ENCODE measurements at regions not wholly inside any gene's neighbourhood (a gene's known extent, or its start where the extent isn't known, plus 50 kb on each side); places are given as distances from the start of the nearest gene placed in this dataset.

GRCh38 chr2:5385596-5385995, 306.6 kb upstream of the SOX11 start:
- DNase-seq (ENCODE audit: low read depth in 6 of 9, low spot score in 9 of 9): no peak
- no peaks in the 10 kb centered on the region for H3K36me3 ChIP-seq (ENCODE audit: control insufficient read depth in 2 of 2, insufficient read depth in 2 of 2, low read length in 1 of 2)
- H3K9me3 ChIP-seq (ENCODE audit: control insufficient read depth in 2 of 2, insufficient read depth in 1 of 2, low read length in 1 of 2): no peaks in the 10 kb centered on the region
- no peaks in the 10 kb centered on the region for H3K27me3 ChIP-seq (ENCODE audit: control insufficient read depth in 2 of 2, insufficient read depth in 1 of 2, low read length in 1 of 2)
- WGBS: 95% methylated on average over 3 of the region's 3 CpGs
- H3K4me1 ChIP-seq (ENCODE audit: control insufficient read depth in 2 of 2, insufficient read depth in 2 of 2, low read length in 2 of 2): no peaks in the 10 kb centered on the region
- no peak overlapping the region for H3K4me3 ChIP-seq (ENCODE audit: low read length in 2 of 2)
- H3K27ac ChIP-seq (ENCODE audit: low read depth in 1 of 2, low read length in 1 of 2): no peak overlapping the region

DNA sequence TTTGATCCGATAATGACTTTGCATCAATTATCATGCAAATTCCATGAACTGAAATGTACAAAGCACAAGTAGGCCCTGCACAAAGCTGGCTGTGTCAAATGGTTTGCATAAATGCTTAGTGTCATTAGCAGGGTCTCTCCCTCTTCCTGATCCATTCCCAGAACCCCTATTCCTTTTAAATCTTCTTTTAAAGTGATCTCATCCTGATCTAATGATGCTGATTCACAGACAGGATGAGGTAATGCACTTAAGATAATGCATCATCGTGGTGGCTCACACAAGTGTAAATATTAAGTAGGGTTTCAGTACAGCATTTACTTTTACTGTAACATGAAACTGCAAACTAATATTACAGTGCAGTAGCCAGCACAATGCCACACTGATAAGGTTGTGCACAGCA, 304.8 kb upstream of the SOX11 start:
- Histone ChIP-seq H3K27ac (ENCODE audit: low read depth in 1 of 2, low read length in 1 of 2) (no peak overlapping the region), H3K4me1 (ENCODE audit: control insufficient read depth in 2 of 2, insufficient read depth in 2 of 2, low read length in 2 of 2) (no peaks in the 10 kb centered on the region), H3K9me3 (ENCODE audit: control insufficient read depth in 2 of 2, insufficient read depth in 1 of 2, low read length in 1 of 2) (no peaks in the 10 kb centered on the region), H3K36me3 (ENCODE audit: control insufficient read depth in 2 of 2, insufficient read depth in 2 of 2, low read length in 1 of 2) (no peaks in the 10 kb centered on the region), H3K27me3 (ENCODE audit: control insufficient read depth in 2 of 2, insufficient read depth in 1 of 2, low read length in 1 of 2) (no peaks in the 10 kb centered on the region), H3K4me3 (ENCODE audit: low read length in 2 of 2) (no peak overlapping the region)
- 82% methylated on average over 2 of the region's 2 CpGs for WGBS
- DNase-seq (ENCODE audit: low read depth in 6 of 9, low spot score in 9 of 9): no peak

GRCh38 chr2:5389740-5390139, 302.4 kb upstream of the SOX11 start:
- H3K27ac ChIP-seq (ENCODE audit: low read depth in 1 of 2, low read length in 1 of 2): no peak overlapping the region
- no peak for DNase-seq (ENCODE audit: low read depth in 6 of 9, low spot score in 9 of 9)
- H3K4me1 ChIP-seq (ENCODE audit: control insufficient read depth in 2 of 2, insufficient read depth in 2 of 2, low read length in 2 of 2): no peaks in the 10 kb centered on the region
- whole genome bisulfite sequencing: 72% methylated on average over 5 of the region's 5 CpGs
- H3K9me3 ChIP-seq (ENCODE audit: control insufficient read depth in 2 of 2, insufficient read depth in 1 of 2, low read length in 1 of 2): no peaks in the 10 kb centered on the region
- H3K27me3 ChIP-seq (ENCODE audit: control insufficient read depth in 2 of 2, insufficient read depth in 1 of 2, low read length in 1 of 2): no peaks in the 10 kb centered on the region
- H3K36me3 ChIP-seq (ENCODE audit: control insufficient read depth in 2 of 2, insufficient read depth in 2 of 2, low read length in 1 of 2): no peaks in the 10 kb centered on the region
- H3K4me3 ChIP-seq (ENCODE audit: low read length in 2 of 2): no peak overlapping the region

DNA sequence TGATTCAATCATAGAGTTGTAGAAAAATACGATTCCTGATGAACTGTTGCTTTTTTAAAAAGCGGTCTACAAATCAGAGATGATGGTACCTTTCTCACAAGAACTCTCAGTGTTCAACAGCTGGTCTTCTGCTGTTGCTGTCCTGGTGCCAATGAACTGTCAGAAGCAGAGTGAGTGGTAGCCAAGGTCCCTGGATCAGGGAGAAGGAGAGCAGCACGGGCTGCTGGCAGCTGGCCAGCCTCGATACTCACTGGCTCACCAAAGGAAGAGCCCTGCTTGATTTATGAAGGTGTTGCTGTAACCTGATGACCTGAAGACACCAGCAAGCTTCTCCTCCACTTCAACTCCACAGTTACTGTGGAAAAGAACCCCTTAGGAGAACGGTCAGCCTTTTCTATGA, 300.8 kb upstream of the SOX11 start:
- Histone ChIP-seq H3K27ac (ENCODE audit: low read depth in 1 of 2, low read length in 1 of 2) (no peak overlapping the region), H3K36me3 (ENCODE audit: control insufficient read depth in 2 of 2, insufficient read depth in 2 of 2, low read length in 1 of 2) (no peaks in the 10 kb centered on the region), H3K27me3 (ENCODE audit: control insufficient read depth in 2 of 2, insufficient read depth in 1 of 2, low read length in 1 of 2) (no peaks in the 10 kb centered on the region), H3K4me3 (ENCODE audit: low read length in 2 of 2) (no peak overlapping the region), H3K9me3 (ENCODE audit: control insufficient read depth in 2 of 2, insufficient read depth in 1 of 2, low read length in 1 of 2) (no peaks in the 10 kb centered on the region), H3K4me1 (ENCODE audit: control insufficient read depth in 2 of 2, insufficient read depth in 2 of 2, low read length in 2 of 2) (no peaks in the 10 kb centered on the region)
- WGBS: 62% methylated on average over 5 of the region's 5 CpGs
- DNase-seq (ENCODE audit: low read depth in 6 of 9, low spot score in 9 of 9): no peak

DNA sequence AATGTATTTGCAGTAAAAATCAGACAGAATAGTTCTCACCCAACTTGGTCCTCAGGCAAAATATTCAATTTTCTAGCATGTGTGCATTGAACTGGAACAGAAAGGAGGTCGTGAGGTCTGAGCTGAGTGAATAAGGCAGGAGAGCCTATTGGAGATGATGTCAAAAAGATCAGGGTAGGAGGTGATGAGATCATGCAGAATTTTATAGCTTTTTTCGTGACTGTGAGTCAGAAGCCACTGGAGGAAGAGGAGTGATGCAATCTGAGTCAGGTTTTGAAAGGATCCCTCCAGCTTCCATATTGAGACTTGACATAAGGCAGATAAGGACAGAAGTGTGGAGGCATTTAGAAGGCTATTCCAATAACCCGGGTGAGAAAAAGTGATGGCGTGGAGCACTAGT, 299.5 kb upstream of the SOX11 start:
- H3K9me3 ChIP-seq (ENCODE audit: control insufficient read depth in 2 of 2, insufficient read depth in 1 of 2, low read length in 1 of 2): no peaks in the 10 kb centered on the region
- no peaks in the 10 kb centered on the region for H3K4me1 ChIP-seq (ENCODE audit: control insufficient read depth in 2 of 2, insufficient read depth in 2 of 2, low read length in 2 of 2)
- H3K27me3 ChIP-seq (ENCODE audit: control insufficient read depth in 2 of 2, insufficient read depth in 1 of 2, low read length in 1 of 2): no peaks in the 10 kb centered on the region
- DNase-seq (ENCODE audit: low read depth in 6 of 9, low spot score in 9 of 9): no peak
- H3K27ac ChIP-seq (ENCODE audit: low read depth in 1 of 2, low read length in 1 of 2): no peak overlapping the region
- no peak overlapping the region for H3K4me3 ChIP-seq (ENCODE audit: low read length in 2 of 2)
- H3K36me3 ChIP-seq (ENCODE audit: control insufficient read depth in 2 of 2, insufficient read depth in 2 of 2, low read length in 1 of 2): no peaks in the 10 kb centered on the region
- 82% methylated on average over 4 of the region's 4 CpGs for WGBS

DNA sequence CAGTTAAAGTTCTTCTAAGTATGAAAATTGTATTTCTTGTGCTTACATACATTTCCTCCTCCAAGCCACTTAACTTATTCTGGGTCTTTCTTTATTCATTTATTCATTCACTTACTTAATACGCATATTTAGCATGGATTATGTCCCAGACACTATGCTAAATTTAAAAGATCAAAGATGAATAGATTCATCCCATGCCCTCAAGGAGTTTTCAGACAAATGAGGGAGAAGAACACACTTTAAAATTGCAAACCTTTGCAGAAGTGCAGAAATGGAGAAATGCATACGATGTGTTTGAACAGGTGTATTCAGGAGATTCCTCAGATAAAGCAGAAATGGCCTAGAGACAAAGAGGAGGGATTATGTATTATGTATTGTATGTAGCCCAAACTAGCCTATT, 298.7 kb upstream of the SOX11 start:
- Histone ChIP-seq H3K4me1 (ENCODE audit: control insufficient read depth in 2 of 2, insufficient read depth in 2 of 2, low read length in 2 of 2) (no peaks in the 10 kb centered on the region), H3K27ac (ENCODE audit: low read depth in 1 of 2, low read length in 1 of 2) (no peak overlapping the region), H3K9me3 (ENCODE audit: control insufficient read depth in 2 of 2, insufficient read depth in 1 of 2, low read length in 1 of 2) (no peaks in the 10 kb centered on the region), H3K36me3 (ENCODE audit: control insufficient read depth in 2 of 2, insufficient read depth in 2 of 2, low read length in 1 of 2) (no peaks in the 10 kb centered on the region), H3K4me3 (ENCODE audit: low read length in 2 of 2) (no peak overlapping the region), H3K27me3 (ENCODE audit: control insufficient read depth in 2 of 2, insufficient read depth in 1 of 2, low read length in 1 of 2) (no peaks in the 10 kb centered on the region)
- 92% methylated on average over 2 of the region's 2 CpGs for WGBS
- no peak for DNase-seq (ENCODE audit: low read depth in 6 of 9, low spot score in 9 of 9)

DNA sequence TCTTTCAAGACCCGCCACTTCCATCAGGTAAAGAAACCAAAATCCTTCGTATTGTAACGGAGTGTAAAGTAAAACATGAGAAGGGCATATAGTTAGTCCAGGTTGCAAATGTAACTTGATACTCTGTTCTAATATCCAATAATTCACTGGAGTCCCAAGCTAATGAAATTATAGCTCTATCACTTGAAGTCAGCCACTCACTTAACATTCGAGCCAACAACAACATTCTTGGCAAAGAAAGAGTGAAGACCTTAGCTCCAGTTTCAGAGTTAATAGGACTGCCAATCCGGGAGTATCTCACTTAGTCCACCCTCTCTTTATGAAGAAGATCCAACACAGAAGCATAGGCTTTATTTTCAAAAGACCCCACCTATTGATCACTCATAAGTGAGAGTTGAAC, 298.0 kb upstream of the SOX11 start:
- no peak for DNase-seq (ENCODE audit: low read depth in 6 of 9, low spot score in 9 of 9)
- no peaks in the 10 kb centered on the region for H3K36me3 ChIP-seq (ENCODE audit: control insufficient read depth in 2 of 2, insufficient read depth in 2 of 2, low read length in 1 of 2)
- H3K9me3 ChIP-seq (ENCODE audit: control insufficient read depth in 2 of 2, insufficient read depth in 1 of 2, low read length in 1 of 2): no peaks in the 10 kb centered on the region
- WGBS: 90% methylated on average over 5 of the region's 5 CpGs
- no peak overlapping the region for H3K27ac ChIP-seq (ENCODE audit: low read depth in 1 of 2, low read length in 1 of 2)
- H3K4me1 ChIP-seq (ENCODE audit: control insufficient read depth in 2 of 2, insufficient read depth in 2 of 2, low read length in 2 of 2): no peaks in the 10 kb centered on the region
- H3K4me3 ChIP-seq (ENCODE audit: low read length in 2 of 2): no peak overlapping the region
- no peaks in the 10 kb centered on the region for H3K27me3 ChIP-seq (ENCODE audit: control insufficient read depth in 2 of 2, insufficient read depth in 1 of 2, low read length in 1 of 2)

DNA sequence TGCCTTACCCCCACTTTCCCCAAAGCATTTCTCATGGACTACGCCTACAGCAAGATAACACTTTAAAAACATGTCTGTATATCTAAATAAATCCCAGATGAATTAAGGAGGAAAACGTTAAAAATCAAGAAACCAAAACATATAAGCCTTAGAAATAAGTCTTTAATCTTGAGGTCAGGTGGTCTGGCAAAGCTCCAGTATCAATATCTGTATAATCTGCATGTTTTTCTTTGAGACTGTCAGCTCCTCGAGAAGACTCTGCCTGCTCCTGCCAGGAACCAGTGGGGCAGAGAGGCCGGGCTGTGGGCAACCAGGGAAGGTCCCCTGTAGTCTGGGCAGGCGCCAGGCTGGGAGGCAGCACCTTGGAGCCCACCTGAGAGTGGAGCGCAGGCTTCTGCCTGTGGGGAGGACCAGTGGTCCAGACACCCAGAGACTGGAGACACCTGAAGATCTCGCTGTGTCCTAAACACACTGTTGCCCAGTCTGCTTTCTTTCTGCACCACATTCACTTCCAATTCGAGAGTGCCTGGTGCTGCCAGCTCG, 291.0 kb upstream of the SOX11 start:
- Histone ChIP-seq H3K9me3 (ENCODE audit: control insufficient read depth in 2 of 2, insufficient read depth in 1 of 2, low read length in 1 of 2) (no peaks in the 10 kb centered on the region), H3K36me3 (ENCODE audit: control insufficient read depth in 2 of 2, insufficient read depth in 2 of 2, low read length in 1 of 2) (no peaks in the 10 kb centered on the region), H3K4me3 (ENCODE audit: low read length in 2 of 2) (no peak overlapping the region), H3K27me3 (ENCODE audit: control insufficient read depth in 2 of 2, insufficient read depth in 1 of 2, low read length in 1 of 2) (no peaks in the 10 kb centered on the region), H3K27ac (ENCODE audit: low read depth in 1 of 2, low read length in 1 of 2) (no peak overlapping the region), H3K4me1 (ENCODE audit: control insufficient read depth in 2 of 2, insufficient read depth in 2 of 2, low read length in 2 of 2) (no peaks in the 10 kb centered on the region)
- 90% methylated on average over 9 of the region's 9 CpGs for WGBS
- DNase-seq (ENCODE audit: low read depth in 6 of 9, low spot score in 9 of 9): no peak

DNA sequence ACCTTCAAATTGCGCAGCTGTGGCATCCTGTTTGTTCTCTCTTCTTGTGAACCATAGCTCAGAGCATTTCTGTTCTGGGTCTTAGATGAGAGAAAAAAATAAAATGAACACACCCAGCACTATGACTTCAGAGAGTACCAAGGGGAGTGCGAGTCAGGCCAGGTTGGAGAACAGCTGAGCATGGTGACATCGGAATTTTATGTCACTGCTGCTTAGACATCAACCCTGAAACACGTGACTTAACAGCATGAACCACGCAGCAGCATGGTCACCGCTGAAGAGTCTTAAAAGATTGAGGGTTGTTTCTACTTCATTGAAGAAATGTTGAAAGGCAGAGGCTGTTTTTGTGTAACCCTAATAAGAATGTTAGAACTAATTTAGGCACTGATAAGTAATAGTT, 288.8 kb upstream of the SOX11 start:
- H3K4me3 ChIP-seq (ENCODE audit: low read length in 2 of 2): no peak overlapping the region
- H3K4me1 ChIP-seq (ENCODE audit: control insufficient read depth in 2 of 2, insufficient read depth in 2 of 2, low read length in 2 of 2): no peaks in the 10 kb centered on the region
- WGBS: 86% methylated on average over 6 of the region's 6 CpGs
- H3K27me3 ChIP-seq (ENCODE audit: control insufficient read depth in 2 of 2, insufficient read depth in 1 of 2, low read length in 1 of 2): no peaks in the 10 kb centered on the region
- no peaks in the 10 kb centered on the region for H3K36me3 ChIP-seq (ENCODE audit: control insufficient read depth in 2 of 2, insufficient read depth in 2 of 2, low read length in 1 of 2)
- H3K27ac ChIP-seq (ENCODE audit: low read depth in 1 of 2, low read length in 1 of 2): no peak overlapping the region
- H3K9me3 ChIP-seq (ENCODE audit: control insufficient read depth in 2 of 2, insufficient read depth in 1 of 2, low read length in 1 of 2): no peaks in the 10 kb centered on the region
- DNase-seq (ENCODE audit: low read depth in 6 of 9, low spot score in 9 of 9): no peak

GRCh38 chr2:5409898-5410381, 282.2 kb upstream of the SOX11 start:
- Histone ChIP-seq H3K27me3 (ENCODE audit: control insufficient read depth in 2 of 2, insufficient read depth in 1 of 2, low read length in 1 of 2) (no peaks in the 10 kb centered on the region), H3K4me3 (ENCODE audit: low read length in 2 of 2) (no peak overlapping the region), H3K27ac (ENCODE audit: low read depth in 1 of 2, low read length in 1 of 2) (no peak overlapping the region), H3K9me3 (ENCODE audit: control insufficient read depth in 2 of 2, insufficient read depth in 1 of 2, low read length in 1 of 2) (no peaks in the 10 kb centered on the region), H3K36me3 (ENCODE audit: control insufficient read depth in 2 of 2, insufficient read depth in 2 of 2, low read length in 1 of 2) (no peaks in the 10 kb centered on the region), H3K4me1 (ENCODE audit: control insufficient read depth in 2 of 2, insufficient read depth in 2 of 2, low read length in 2 of 2) (no peaks in the 10 kb centered on the region)
- DNase-seq (ENCODE audit: low read depth in 6 of 9, low spot score in 9 of 9): no peak
- 57% methylated on average over 10 of the region's 10 CpGs for WGBS
